ENCODE measurements at regions not wholly inside any gene's neighbourhood (a gene's known extent, or its start where the extent isn't known, plus 50 kb on each side); places are given as distances from the start of the nearest gene placed in this dataset.

- DNase-seq, result no peak
Observed at GRCh38 chr6:8212720-8213434, 110.5 kb upstream of the EEF1E1 start.

- no peak for DNase-seq
Observed at GRCh38 chr6:8207869-8208191, 105.5 kb upstream of the EEF1E1 start.

DNA sequence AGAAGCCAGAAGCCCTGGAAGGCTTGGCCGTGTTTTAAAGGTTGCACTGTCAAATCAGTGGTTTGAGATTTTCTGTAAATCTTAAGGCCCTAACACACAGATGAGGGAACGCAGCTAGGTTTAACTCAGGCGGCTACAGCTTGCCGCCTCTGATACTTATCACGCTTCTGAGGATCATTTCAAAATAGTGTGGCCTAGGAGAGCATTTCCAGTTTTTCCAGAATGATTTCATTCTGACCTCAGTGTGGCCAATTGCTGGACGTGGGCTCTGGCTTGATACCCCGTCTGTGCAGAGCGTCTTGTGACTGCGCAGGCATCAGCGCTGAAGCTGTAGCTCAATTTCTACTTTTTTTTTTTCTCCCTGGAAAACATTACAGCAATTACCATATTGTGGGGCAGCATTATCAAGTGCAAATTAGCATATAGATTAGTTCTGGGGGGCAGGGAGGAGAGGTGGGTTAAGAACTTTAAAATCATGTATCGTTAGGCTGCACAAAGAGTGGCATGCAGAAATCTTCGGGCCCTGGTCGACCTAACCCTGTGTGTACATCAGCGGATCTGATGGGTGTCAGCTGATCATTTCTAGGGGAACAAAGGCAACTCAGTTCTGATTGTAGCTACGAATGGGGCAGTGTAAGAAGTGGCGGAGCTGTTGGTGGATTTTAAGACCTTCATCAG lies 105.0 kb upstream of the EEF1E1 start:
- no peak for DNase-seq

- DNase-seq, result no peak
Observed at GRCh38 chr6:8203337-8203736, 101.0 kb upstream of the EEF1E1 start.

- no peak for DNase-seq
Observed at GRCh38 chr6:8201679-8202078, 99.3 kb upstream of the EEF1E1 start.

DNA sequence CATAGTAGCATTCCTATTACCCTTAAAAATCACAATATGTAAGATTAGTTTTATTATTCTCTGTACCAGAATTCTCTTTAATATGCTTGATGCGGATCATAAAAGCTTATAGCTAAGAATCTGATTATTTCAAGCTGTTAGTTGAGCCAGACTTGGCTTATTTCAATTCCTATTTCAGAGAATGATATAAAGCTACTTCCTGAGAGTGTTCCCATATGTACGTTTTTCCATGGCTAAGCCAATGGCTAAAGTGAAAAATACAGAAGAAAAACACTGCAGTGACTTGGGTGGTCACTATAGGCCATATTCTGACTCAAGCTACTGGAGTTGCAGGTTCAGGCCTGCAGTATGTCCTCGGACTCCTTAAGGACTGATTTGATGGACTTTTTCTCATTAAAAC lies 97.9 kb upstream of the EEF1E1 start:
- no peak for DNase-seq

- DNase-seq, result no peak
Observed at GRCh38 chr6:8195714-8196102, 93.4 kb upstream of the EEF1E1 start.

GRCh38 chr6:8195040-8195713 lies 92.8 kb upstream of the EEF1E1 start:
- no peak for DNase-seq

GRCh38 chr6:8194490-8194889 lies 92.1 kb upstream of the EEF1E1 start:
- DNase-seq, result no peak

DNA sequence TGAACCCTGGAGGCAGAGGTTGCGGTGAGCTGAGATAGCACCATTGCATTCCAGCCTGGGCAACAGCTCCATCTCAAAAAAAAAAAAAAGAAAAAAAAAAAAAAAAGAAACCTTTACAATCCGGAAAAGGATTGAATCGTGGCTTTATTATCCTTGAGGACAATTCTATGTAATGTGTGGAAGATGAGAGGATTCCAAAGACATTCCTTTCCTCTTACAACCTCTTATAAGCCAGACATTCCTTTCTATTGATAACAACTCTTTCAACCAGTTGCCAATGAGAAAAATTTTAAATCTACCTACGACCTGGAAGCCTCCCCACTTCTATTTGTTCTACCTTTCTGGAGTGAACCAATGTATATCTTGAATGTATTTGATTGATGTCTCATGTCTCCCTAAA lies 91.2 kb upstream of the EEF1E1 start:
- no peak for DNase-seq

GRCh38 chr6:8192597-8192996 lies 90.2 kb upstream of the EEF1E1 start:
- no peak for DNase-seq

DNA sequence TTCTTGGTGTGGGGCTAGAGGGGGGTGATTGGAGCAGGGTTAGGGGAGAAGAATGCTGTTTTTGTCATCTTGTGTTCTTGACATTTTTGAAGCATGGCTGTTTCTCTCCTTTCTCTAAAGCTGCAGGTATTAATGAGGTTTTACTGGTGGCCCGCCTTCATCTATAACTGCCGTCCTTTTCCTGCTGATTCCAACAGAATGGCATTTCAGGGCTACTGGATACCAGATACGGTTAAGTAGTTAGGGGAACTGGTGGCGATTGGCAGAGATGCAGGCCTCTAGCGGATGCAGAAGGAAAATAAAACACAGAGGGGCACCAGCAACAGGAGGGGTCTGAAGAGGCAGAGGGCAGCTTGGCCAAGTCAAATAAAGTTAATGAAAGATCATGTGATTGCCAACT lies 89.7 kb upstream of the EEF1E1 start:
- no peak for DNase-seq

GRCh38 chr6:8191629-8192028 lies 89.3 kb upstream of the EEF1E1 start:
- DNase-seq, result no peak

DNA sequence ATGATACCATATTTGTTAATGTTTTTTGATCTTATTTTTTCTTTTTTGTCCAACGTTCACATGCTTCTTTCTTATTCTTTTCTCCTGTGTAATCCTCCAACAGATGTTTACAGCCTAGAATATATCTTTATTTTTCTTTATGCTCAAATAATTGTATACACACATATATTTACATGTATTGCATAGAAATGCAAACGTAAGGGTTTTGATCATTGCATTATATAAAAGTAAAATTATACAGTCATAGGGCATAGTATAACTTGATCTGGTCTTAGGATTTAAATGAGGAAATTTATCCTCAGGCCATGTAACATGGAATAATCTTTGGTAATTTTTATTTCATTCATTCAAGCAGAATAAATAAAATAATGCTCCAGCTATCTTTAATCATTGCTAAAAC lies 84.9 kb upstream of the EEF1E1 start:
- no peak for DNase-seq

GRCh38 chr6:8182902-8183665 lies 80.7 kb upstream of the EEF1E1 start:
- no peak for DNase-seq

GRCh38 chr6:8181951-8182845 lies 79.8 kb upstream of the EEF1E1 start:
- no peak for DNase-seq

GRCh38 chr6:8181160-8181881 lies 79.0 kb upstream of the EEF1E1 start:
- DNase-seq, result no peak

GRCh38 chr6:8180327-8181159 lies 78.2 kb upstream of the EEF1E1 start:
- DNase-seq, result no peak

DNA sequence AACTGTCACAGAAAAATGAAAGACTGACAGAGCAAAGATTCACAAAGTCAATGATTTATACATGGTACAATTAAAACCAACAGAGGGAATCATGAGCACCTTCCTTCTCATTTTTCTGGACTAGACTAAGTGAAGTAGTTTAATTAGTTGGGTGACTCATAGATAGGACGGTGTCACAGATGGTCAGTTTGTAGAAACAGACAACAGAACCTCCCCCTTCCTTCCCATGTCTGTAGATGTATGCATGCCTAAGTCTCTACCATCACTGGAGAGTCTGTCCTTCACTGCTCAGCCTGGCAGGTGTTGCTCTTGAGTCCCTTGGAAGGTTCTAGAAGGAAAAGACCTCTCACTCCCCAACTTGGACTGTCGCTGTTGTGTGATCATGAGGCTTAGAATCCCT lies 75.4 kb upstream of the EEF1E1 start:
- no peak for DNase-seq

DNA sequence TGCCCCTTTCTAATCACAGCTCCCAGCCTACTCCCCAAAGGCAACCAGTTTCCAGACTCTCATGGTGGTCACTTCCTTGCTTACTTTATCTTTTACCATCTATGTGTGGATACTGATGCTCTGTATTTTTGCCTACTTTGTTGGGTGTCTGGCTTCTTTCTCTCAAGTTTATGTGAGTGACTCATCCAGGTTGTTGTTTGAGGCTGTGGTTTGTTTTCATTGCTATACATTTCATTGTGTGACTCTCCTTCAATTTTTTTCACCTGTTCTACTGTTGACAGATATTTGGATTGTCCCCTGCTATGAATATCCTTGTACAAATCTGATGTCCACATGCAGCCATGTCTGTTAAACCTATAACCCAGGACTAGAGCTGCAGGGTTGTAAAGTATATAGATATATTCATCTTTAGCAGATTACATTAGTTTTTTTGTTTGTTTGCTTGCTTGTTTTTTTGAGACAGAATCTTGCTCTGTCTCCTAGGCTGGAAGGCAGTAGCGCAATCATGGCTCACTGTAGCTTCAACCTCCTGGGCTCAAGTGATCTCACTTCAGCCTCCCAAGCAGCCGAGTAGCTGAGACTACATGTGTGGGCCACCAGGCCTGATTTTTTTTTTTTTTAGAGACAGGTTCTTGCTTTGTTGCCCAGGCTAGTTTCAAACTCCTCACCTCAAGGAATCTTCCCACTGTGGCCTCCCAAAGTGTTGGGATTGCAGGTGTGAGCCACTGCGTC lies 72.9 kb upstream of the EEF1E1 start:
- DNase-seq, result no peak
